ENCODE measurements at regions not wholly inside any gene's neighbourhood (a gene's known extent, or its start where the extent isn't known, plus 50 kb on each side); places are given as distances from the start of the nearest gene placed in this dataset.

GRCh38 chr9:88025411-88026117 lies 51.2 kb upstream of the CDK20 start:
- TF ChIP-seq JUN (IDR thresholded peaks at IDR 0.05; ENCODE audit: borderline replicate concordance, insufficient read depth, insufficient read length, low read depth) (no peak), POLR2A (IDR thresholded peaks at IDR 0.05; ENCODE audit: low read depth, low read length) (no peak)

Data from endothelial cell of umbilical vein (primary cell).